Karpas-422 (cell line): ENCODE measurements at regions not wholly inside any gene's neighbourhood (a gene's known extent, or its start where the extent isn't known, plus 50 kb on each side); places are given as distances from the start of the nearest gene placed in this dataset.

Experiments
- DNase-seq: peaks from one replicate; pipeline ENCODE4 v3.0.0-alpha.2; 2015
- H2AFZ ChIP-seq: fragments of 200-600 bp; sonication (generic); 2 replicates; pipeline ENCODE4 v1.6.1; 2014; ENCODE audit warnings: antibody characterized with exemption, low read length, mixed read lengths
- H3K27ac ChIP-seq: fragments of 200-600 bp; sonication (generic); 2 replicates; pipeline ENCODE4 v1.5.1; 2014; ENCODE audit warnings: mild to moderate bottlenecking, low read length, moderate library complexity
- H3K27me3 ChIP-seq: fragments of 200-600 bp; sonication (generic); 2 replicates; pipeline ENCODE4 v1.6.1; 2014; ENCODE audit warnings: low read length, mixed read lengths
- H3K36me3 ChIP-seq: fragments of 200-600 bp; sonication (generic); 2 replicates; pipeline ENCODE4 v1.6.1; 2014; ENCODE audit warnings: low read length, mixed read lengths; ENCODE audit not compliant: insufficient read depth
- H3K4me1 ChIP-seq: fragments of 200-600 bp; sonication (generic); 2 replicates; pipeline ENCODE4 v1.6.1; 2014; ENCODE audit warnings: mild to moderate bottlenecking, low read length, mixed read lengths
- H3K4me2 ChIP-seq: fragments of 200-600 bp; sonication (generic); 2 replicates; pipeline ENCODE4 v1.6.1; 2014; ENCODE audit warnings: low read length, low read depth, mild to moderate bottlenecking; ENCODE audit not compliant: poor library complexity, severe bottlenecking
- H3K4me3 ChIP-seq: fragments of 200-600 bp; sonication (generic); 2 replicates; pipeline ENCODE4 v1.5.1; 2014; ENCODE audit warnings: mild to moderate bottlenecking, antibody characterized with exemption, low read length, mixed read lengths
- H3K79me2 ChIP-seq: fragments of 200-600 bp; sonication (generic); 2 replicates; pipeline ENCODE4 v1.6.1; 2014; ENCODE audit warnings: mild to moderate bottlenecking, low read length, mixed read lengths
- H3K9ac ChIP-seq: fragments of 200-600 bp; sonication (generic); 2 replicates; pipeline ENCODE4 v1.6.0; 2014; ENCODE audit warnings: low read length
- H3K9me2 ChIP-seq: fragments of 200-600 bp; sonication (generic), shearing (Covaris generic); replicated peaks from 2 replicates; pipeline ENCODE4 v1.6.0; 2014; ENCODE audit warnings: mild to moderate bottlenecking, low read length, moderate library complexity; ENCODE audit not compliant: insufficient read depth
- H3K9me3 ChIP-seq: fragments of 300-700, 200-600 bp; sonication (generic); 2 replicates; pipeline ENCODE4 v1.6.1; 2014; ENCODE audit warnings: low read length, mixed read lengths
- H4K20me1 ChIP-seq: fragments of 200-600 bp; sonication (generic); 2 replicates; pipeline ENCODE4 v1.6.1; 2014; ENCODE audit warnings: mild to moderate bottlenecking, antibody characterized with exemption, low read length, low read depth; ENCODE audit not compliant: insufficient read depth

DNA sequence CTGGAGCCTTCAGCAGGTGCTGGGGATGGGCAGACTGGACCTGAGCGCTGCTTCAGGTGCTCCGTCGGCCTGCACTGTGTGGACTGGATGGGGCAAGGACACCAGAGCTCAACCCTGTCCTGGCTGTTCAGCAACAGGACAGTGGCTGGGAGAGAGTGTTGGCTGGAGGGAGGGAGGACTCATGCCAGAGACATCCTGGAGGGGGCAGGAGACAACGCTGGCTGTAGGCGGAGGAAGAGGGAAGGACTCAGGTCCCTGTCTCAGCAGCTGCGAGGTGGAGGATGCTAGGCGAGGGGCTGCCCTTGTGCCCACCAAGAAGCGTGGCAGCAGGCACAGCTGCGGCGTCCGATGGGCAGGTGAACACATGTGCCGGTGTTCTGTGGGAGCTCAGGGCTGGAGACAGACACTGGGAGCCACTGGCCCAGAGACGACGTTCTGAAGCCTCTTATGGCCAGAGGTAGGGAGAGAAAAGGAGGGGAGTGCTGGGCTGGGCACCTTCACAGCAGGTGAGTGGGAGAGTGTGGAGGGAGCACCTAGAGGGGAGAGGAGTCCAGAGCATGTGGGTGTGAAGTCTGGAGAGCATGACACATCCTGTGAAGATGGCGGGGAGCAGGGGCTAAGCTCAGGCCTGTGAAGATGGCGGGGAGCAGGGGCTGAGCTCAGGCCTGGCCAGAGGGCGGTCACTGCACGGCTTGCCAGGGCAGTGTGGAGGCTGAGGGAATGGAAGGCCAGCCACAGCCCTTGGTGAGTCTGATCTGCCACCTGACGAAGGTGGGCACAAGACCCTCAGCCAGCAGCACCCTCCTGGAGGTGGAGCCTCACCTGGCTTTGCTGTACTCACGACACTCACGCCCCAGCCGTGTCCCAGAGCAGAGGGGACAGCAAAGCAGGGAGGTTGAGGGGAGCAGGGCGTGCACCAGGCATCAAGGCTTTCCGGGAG lies 79.1 kb upstream of the FCN1 start:
- Histone ChIP-seq H3K27me3 (no peaks in the 10 kb centered on the region; the same call in 1 of the 2 replicates), H3K9ac (no peak overlapping the region), H3K79me2 (no peaks in the 10 kb centered on the region), H4K20me1 (no peaks in the 10 kb centered on the region), H2AFZ (no peak overlapping the region), H3K4me1 (no peaks in the 10 kb centered on the region), H3K4me3 (no peak overlapping the region), H3K36me3 (no peaks in the 10 kb centered on the region), H3K27ac (no peak overlapping the region), H3K9me3 (peaks cover 11% of the 10 kb centered on the region), H3K9me2 (no peaks in the 10 kb centered on the region), H3K4me2 (no peak overlapping the region)
- DNase-seq = no peak

DNA sequence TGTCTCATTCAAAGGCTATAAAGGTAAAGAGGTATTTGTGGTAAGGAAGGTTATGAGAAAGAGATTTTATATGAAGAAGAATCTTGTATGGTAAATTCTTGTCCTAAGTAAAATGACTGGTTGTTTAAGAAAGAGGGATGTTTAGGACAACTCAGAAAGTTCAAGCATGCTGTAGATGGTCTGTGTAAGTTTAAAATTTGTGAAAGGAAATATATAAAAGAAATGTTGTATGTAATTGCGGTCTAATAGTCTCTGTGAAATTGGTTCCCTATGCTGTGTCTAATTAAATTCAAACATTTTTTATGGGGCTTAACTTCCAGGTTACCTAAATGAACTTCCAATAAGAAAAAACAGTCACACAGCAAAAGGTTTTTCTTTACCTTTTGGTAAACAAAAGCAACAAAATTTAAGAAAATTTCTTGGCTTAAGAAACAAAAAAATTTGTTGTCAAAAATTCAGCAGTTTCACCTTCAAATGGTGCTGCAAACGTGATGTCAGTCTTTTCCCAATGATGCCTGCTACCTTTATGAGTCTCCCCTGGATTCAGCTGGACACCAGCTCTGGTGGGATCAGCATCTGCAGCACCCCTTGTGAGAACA lies 83.0 kb upstream of the FCN1 start:
- DNase-seq = no peak

DNA sequence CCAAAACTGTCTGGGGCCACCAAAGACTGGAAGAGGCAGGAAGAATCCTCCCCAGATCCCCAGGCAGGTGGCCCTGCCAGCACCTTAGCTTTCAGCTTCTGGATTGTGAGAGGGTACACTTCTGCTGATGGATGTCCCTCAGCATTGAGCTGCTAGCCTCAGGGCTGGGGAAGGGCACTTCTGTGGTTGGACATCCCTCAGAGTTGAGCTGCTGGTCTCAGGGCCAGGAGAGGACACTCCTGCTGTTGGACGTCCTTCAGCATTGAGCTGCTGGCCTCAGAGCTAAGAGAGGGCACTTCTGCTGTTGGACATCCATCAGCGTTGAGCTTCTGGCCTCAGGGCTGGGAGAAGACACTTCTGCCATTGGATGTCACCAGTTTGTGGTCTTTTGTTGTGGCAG lies 83.8 kb upstream of the FCN1 start:
- no peaks in the 10 kb centered on the region for H3K36me3 ChIP-seq
- H3K9ac ChIP-seq = no peak overlapping the region
- H3K4me2 ChIP-seq = no peak overlapping the region
- no peak overlapping the region for H2AFZ ChIP-seq
- H3K4me3 ChIP-seq = no peak overlapping the region
- no peak overlapping the region for H3K27ac ChIP-seq
- no peaks in the 10 kb centered on the region; the same call in 1 of the 2 replicates for H3K27me3 ChIP-seq
- H3K9me3 ChIP-seq = peaks cover 11% of the 10 kb centered on the region
- H4K20me1 ChIP-seq = no peaks in the 10 kb centered on the region
- DNase-seq = no peak
- no peaks in the 10 kb centered on the region for H3K79me2 ChIP-seq
- no peaks in the 10 kb centered on the region for H3K9me2 ChIP-seq
- no peaks in the 10 kb centered on the region for H3K4me1 ChIP-seq

More for the DNA sequence above, 83.0 kb upstream of the FCN1 start:
- no peaks in the 10 kb centered on the region; the same call in 1 of the 2 replicates for H3K27me3 ChIP-seq
- H3K4me1 ChIP-seq = no peaks in the 10 kb centered on the region
- no peak overlapping the region for H3K27ac ChIP-seq
- no peaks in the 10 kb centered on the region for H3K9me2 ChIP-seq
- H3K79me2 ChIP-seq = no peaks in the 10 kb centered on the region
- H3K4me3 ChIP-seq = no peak overlapping the region
- H2AFZ ChIP-seq = no peak overlapping the region
- no peaks in the 10 kb centered on the region for H3K36me3 ChIP-seq
- H4K20me1 ChIP-seq = no peaks in the 10 kb centered on the region
- H3K9ac ChIP-seq = no peak overlapping the region
- H3K9me3 ChIP-seq = peaks cover 11% of the 10 kb centered on the region
- no peak overlapping the region for H3K4me2 ChIP-seq

DNA sequence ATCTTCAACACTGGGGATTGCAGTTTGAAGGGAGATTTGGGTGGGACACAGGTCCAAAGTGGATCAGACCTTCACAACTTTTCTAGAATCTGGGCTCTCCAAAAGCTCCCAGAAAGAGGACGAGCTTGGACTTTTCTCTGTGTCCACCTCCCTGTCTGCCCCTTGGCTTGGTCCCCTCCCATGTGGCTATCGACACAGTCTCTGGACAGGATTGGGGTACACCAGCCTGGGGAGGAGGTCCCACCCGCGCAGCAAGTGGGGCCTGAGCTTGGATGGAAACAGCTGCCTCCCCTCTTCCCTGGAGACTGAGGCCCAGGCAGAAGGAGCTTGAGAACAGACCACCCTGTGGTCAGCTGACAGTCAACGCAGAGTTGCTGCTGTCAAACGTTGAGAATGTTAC lies 84.6 kb upstream of the FCN1 start:
- no peaks in the 10 kb centered on the region for H3K4me1 ChIP-seq
- H4K20me1 ChIP-seq = no peaks in the 10 kb centered on the region
- peaks cover 11% of the 10 kb centered on the region for H3K9me3 ChIP-seq
- DNase-seq = no peak
- no peak overlapping the region for H3K4me2 ChIP-seq
- H3K36me3 ChIP-seq = no peaks in the 10 kb centered on the region
- no peaks in the 10 kb centered on the region for H3K9me2 ChIP-seq
- no peaks in the 10 kb centered on the region for H3K79me2 ChIP-seq
- H3K9ac ChIP-seq = no peak overlapping the region
- no peak overlapping the region for H3K4me3 ChIP-seq
- no peak overlapping the region for H3K27ac ChIP-seq
- no peak overlapping the region for H2AFZ ChIP-seq
- H3K27me3 ChIP-seq = no peaks in the 10 kb centered on the region; the same call in 1 of the 2 replicates

DNA sequence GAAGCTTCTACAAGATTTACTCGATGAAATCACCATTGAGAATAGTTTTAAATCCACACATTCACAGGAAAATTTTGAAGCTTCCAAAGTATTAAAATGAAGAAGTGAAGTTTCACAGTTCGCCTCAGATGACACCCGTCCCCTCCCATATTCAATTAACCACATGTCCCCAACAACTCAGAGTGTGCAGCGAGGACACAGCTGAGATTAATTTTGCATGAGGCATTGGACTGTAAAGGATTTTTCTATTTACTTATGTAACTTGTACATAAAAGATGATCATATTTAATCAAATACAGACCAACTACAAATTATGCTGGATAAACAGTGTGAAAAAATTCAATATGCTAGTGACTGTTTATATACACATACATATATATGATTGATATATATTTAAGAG lies 84.7 kb upstream of the OLFM1 start:
- no peaks in the 10 kb centered on the region for H4K20me1 ChIP-seq
- no peak overlapping the region for H2AFZ ChIP-seq
- no peak overlapping the region for H3K4me3 ChIP-seq
- H3K9me2 ChIP-seq = no peaks in the 10 kb centered on the region
- H3K27ac ChIP-seq = no peak overlapping the region
- H3K9ac ChIP-seq = no peak overlapping the region
- no peaks in the 10 kb centered on the region for H3K79me2 ChIP-seq
- H3K4me2 ChIP-seq = no peak overlapping the region
- DNase-seq = no peak
- H3K36me3 ChIP-seq = no peaks in the 10 kb centered on the region
- peaks cover 11% of the 10 kb centered on the region for H3K9me3 ChIP-seq
- H3K27me3 ChIP-seq = no peaks in the 10 kb centered on the region; the same call in 1 of the 2 replicates
- H3K4me1 ChIP-seq = no peaks in the 10 kb centered on the region

DNA sequence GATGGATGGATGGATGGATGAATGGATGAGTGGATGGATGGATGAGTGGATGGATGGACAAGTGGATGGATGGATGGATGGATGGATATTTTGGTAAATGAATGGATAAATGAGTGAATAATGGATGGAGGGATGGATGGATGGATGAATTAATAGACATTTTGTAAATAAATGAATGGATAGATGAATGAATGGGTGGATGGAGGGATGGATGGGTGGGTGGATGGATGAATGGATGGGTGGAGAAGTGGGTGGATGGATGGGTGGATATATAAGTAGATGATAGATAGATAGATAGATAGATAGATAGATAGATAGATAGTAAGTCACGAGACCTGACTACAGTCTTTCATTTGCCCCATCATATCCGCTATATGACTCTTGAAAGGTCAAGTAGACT lies 82.7 kb upstream of the OLFM1 start:
- H3K9me3 ChIP-seq = peaks cover 11% of the 10 kb centered on the region
- H2AFZ ChIP-seq = no peak overlapping the region
- no peak overlapping the region for H3K4me3 ChIP-seq
- H3K79me2 ChIP-seq = no peaks in the 10 kb centered on the region
- H3K9ac ChIP-seq = no peak overlapping the region
- no peaks in the 10 kb centered on the region for H3K36me3 ChIP-seq
- no peaks in the 10 kb centered on the region for H4K20me1 ChIP-seq
- H3K4me2 ChIP-seq = no peak overlapping the region
- DNase-seq = no peak
- H3K9me2 ChIP-seq = no peaks in the 10 kb centered on the region
- H3K4me1 ChIP-seq = no peaks in the 10 kb centered on the region
- H3K27ac ChIP-seq = no peak overlapping the region
- H3K27me3 ChIP-seq = no peaks in the 10 kb centered on the region; the same call in 1 of the 2 replicates

DNA sequence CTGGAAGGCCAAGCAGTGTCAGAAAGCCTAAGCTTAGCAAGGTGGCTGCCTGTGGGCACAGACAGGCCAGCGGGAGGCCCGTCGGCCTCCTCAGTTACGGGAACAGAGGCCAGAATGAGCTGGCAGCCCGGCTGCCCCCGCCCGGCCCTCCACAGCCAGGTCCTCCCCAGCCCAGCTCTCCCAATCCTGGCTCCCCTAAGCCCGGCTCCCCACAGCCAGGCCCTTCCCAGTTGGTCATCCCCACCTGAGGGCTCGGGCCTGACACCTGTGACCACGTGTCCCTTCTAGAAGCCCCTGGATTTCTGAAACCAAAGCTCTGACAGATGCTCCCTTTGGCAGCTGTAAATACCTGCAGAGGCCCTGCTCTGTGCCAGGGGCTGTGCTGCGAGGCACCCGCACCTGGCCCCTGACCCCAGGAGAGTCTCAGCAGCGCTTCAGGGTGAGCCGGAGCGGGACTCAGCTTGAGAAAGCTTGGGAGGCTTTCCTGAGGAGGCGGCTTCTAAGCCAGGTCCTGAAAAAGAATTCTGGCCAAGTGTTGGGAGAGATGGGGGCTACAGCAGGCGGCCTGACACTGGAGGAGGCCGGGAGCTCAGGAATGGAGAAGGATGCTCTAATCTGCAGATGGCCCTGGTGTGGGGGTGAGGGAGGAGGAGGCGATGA lies 80.4 kb upstream of the OLFM1 start:
- H3K4me3 ChIP-seq = no peak overlapping the region
- H3K4me1 ChIP-seq = no peaks in the 10 kb centered on the region
- no peaks in the 10 kb centered on the region for H3K79me2 ChIP-seq
- no peaks in the 10 kb centered on the region for H4K20me1 ChIP-seq
- no peaks in the 10 kb centered on the region for H3K27me3 ChIP-seq
- no peaks in the 10 kb centered on the region for H3K9me3 ChIP-seq
- H3K36me3 ChIP-seq = no peaks in the 10 kb centered on the region
- H3K4me2 ChIP-seq = no peak overlapping the region
- no peak overlapping the region for H3K27ac ChIP-seq
- no peak overlapping the region for H3K9ac ChIP-seq
- H3K9me2 ChIP-seq = no peaks in the 10 kb centered on the region
- DNase-seq = no peak
- no peak overlapping the region for H2AFZ ChIP-seq

DNA sequence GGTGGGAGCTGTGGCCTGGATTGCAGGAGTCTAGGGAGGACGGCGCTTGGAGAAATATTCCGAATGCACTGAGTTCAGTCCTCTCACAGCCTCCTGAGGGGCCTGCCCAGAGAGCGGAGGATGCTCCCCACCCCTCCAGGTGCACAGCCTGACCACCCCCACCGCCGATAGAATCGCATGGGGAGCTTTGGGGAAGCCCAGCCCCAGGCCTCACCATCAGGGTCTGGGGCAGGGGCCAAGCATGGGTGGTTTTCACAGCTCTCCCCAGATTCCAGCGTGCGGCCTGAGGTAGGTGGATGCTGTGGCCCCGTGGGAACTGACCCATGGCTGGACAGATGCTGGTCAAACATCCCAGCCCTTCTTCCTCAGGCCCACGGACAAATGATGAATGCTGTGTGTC lies 79.9 kb upstream of the OLFM1 start:
- Histone ChIP-seq H2AFZ (no peak overlapping the region), H3K4me2 (no peak overlapping the region), H3K27ac (no peak overlapping the region), H3K79me2 (no peaks in the 10 kb centered on the region), H3K4me1 (no peaks in the 10 kb centered on the region), H3K9me2 (no peaks in the 10 kb centered on the region), H3K36me3 (no peaks in the 10 kb centered on the region), H3K27me3 (no peaks in the 10 kb centered on the region), H3K9me3 (no peaks in the 10 kb centered on the region), H3K9ac (no peak overlapping the region), H3K4me3 (no peak overlapping the region), H4K20me1 (no peaks in the 10 kb centered on the region)
- DNase-seq = no peak
